Spleen (tissue), 11 donors: ENCODE measurements at regions not wholly inside any gene's neighbourhood (a gene's known extent, or its start where the extent isn't known, plus 50 kb on each side); places are given as distances from the start of the nearest gene placed in this dataset.

Experiments used
- DNase-seq: peaks from one replicate; pipeline ENCODE4 v3.0.0-alpha.2; 2020
- H3K27ac ChIP-seq, 8 donors: fragments of 200-600 bp; sonication (generic) in 7 of 8; 1 replicate in 4 of 8; 2 replicates in 4 of 8; pipeline versions ENCODE4 v1.5.0 to v1.8.0; 2016 to 2021; ENCODE audit warnings: inconsistent platforms in 4 of 8, mild to moderate bottlenecking in 4 of 8, moderate library complexity in 1 of 8
- H3K27me3 ChIP-seq, 7 donors: fragments of 200-600 bp; sonication (generic) in 6 of 7; replicated peaks in 1 of 7; 1 replicate in 4 of 7; 2 replicates in 3 of 7; pipeline versions ENCODE4 v1.5.0 to v1.8.0; 2016 to 2021; ENCODE audit warnings: inconsistent platforms in 3 of 7, mild to moderate bottlenecking in 1 of 7
- H3K36me3 ChIP-seq, 6 donors: fragments of 200-600 bp; sonication (generic) in 5 of 6; 1 replicate in 4 of 6; 2 replicates in 2 of 6; pipeline versions ENCODE4 v1.5.0 to v1.8.0; 2016 to 2021; ENCODE audit warnings: inconsistent platforms in 2 of 6
- H3K4me1 ChIP-seq, 6 donors: fragments of 200-600 bp; sonication (generic) in 5 of 6; 1 replicate in 3 of 6; 2 replicates in 3 of 6; pipeline versions ENCODE4 v1.5.0 to v1.8.0; 2016 to 2021; ENCODE audit warnings: inconsistent platforms in 3 of 6
- H3K4me3 ChIP-seq, 8 donors: fragments of 200-600 bp; sonication (generic) in 7 of 8; 1 replicate in 4 of 8; 2 replicates in 4 of 8; pipeline versions ENCODE4 v1.5.0 to v1.8.0; 2016 to 2021; ENCODE audit warnings: inconsistent platforms in 4 of 8, mild to moderate bottlenecking in 4 of 8, moderate library complexity in 2 of 8
- H3K9me3 ChIP-seq, 8 donors: fragments of 200-600 bp; sonication (generic) in 7 of 8; 1 replicate in 4 of 8; 2 replicates in 4 of 8; pipeline versions ENCODE4 v1.5.0 to v1.8.0; 2016 to 2021; ENCODE audit warnings: inconsistent platforms in 4 of 8
- POLR2A ChIP-seq, 3 donors: fragments of 450-650 bp; IDR thresholded peaks; one replicate each; pipeline ENCODE4 v1.5.1; 2017; ENCODE audit warnings: antibody characterized with exemption in 3 of 3, mild to moderate bottlenecking in 1 of 3
- POLR2AphosphoS5 ChIP-seq, 3 donors: sonication (generic); formaldehyde crosslinking; IDR thresholded peaks; one replicate each; pipeline ENCODE4 v1.5.1; 2017; ENCODE audit warnings: antibody characterized with exemption in 3 of 3
- WGBS, 5 donors: extraction: QIAGEN DNeasy Blood & Tissue Kit in 3 of 5; methylation state at CpG; one replicate each; pipeline versions ENCODE4 v1.1.5 to v1.1.7; 2013 to 2018; 5-methylcytosine and 5-hydroxymethylcytosine counted together
- intact Hi-C: fragments of 100-400 bp; cut with DNase I; formaldehyde crosslinking; loops from one replicate; pipeline ENCODE4 v1.15.0; 2023; ENCODE audit warnings: low total_unique reads
- small RNA-seq, 4 donors: library from RNA; depleted of rRNA; stranded (forward); fragments of <200 nt; gene quantifications; one replicate each; pipeline ENCODE3, GENCODE V24; 2016
- TF ChIP-seq, protein P1 (sequence below), 11 experiments: fragments of 200-600 bp in 7 of 11; fragments of 450-650 bp in 4 of 11; sonication (generic) in 4 of 11; IDR thresholded peaks in 8 of 11; conservative IDR thresholded peaks in 3 of 11; 1 replicate in 7 of 11; 2 replicates in 4 of 11; pipeline versions ENCODE4 v1.4.0 to v1.8.0; 2016 to 2021; ENCODE audit warnings: antibody characterized with exemption in 11 of 11, inconsistent platforms in 4 of 11, mild to moderate bottlenecking in 1 of 11
- donor health status: healthy with polysubstance abuse.
- donor health status: DM: no; HTN: no; CAD: no; lungs with moderate emphysema.
- donor health status: DM: no; HTN: no; CAD: no.
- donor health status: Bipolar disorder and iron deficiency.
- donor health status: healthy.
- donor health status: DM: no; HTN: no; CAD: no.
- donor health status: DM: yes; HTN: yes; CAD: no.

DNA sequence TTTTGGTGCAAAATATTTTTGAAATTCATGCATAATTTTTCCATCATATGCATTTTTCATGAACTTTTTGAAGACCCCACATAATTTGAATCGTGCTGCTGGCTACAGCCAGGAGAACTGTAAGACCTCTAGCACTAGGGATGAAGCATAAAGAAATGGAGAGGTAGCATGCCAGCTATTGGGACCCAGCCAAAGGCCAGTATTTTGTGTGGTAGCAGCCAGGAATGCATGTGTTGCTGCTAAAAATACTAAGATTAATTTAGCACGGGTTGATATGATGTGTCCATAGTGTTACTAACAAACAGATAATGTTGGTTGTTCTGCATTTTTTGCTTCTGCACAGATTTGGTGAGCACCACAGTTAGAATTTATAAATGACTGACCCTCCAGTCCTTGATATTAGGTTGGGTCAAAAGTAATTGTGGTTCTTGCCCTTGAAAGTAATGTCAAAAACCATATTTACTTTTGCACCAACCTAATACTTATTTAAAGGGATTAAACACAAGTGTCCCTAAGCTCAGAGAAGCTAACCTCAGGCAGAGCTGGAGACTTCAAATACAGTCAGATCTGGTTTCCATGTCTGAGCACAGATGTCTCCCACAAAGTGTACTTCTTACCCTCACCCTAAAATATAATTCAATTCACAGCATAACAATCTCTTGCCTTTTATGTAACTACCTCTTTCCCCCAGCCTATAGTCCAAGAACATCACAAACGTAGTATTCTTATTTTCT is 54.1 kb upstream of the NPSR1 start:
- peaks cover 0 to 11% (median 0%) of the 10 kb centered on the region in 8 donors for H3K9me3 ChIP-seq
- TF ChIP-seq POLR2AphosphoS5 (IDR thresholded peaks at IDR 0.05) (no peak), POLR2A (IDR thresholded peaks at IDR 0.05) (no peak)
- TF ChIP-seq, protein P1, sequence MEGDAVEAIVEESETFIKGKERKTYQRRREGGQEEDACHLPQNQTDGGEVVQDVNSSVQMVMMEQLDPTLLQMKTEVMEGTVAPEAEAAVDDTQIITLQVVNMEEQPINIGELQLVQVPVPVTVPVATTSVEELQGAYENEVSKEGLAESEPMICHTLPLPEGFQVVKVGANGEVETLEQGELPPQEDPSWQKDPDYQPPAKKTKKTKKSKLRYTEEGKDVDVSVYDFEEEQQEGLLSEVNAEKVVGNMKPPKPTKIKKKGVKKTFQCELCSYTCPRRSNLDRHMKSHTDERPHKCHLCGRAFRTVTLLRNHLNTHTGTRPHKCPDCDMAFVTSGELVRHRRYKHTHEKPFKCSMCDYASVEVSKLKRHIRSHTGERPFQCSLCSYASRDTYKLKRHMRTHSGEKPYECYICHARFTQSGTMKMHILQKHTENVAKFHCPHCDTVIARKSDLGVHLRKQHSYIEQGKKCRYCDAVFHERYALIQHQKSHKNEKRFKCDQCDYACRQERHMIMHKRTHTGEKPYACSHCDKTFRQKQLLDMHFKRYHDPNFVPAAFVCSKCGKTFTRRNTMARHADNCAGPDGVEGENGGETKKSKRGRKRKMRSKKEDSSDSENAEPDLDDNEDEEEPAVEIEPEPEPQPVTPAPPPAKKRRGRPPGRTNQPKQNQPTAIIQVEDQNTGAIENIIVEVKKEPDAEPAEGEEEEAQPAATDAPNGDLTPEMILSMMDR (IDR thresholded peaks at IDR 0.05 in 8 of 11, conservative IDR thresholded peaks at IDR 0.05 in 3 of 11): no peak
- WGBS, 5 donors: 57 to 78% (median 60%) methylated on average over 3 of the region's 3 CpGs
- H3K27ac ChIP-seq: no peak overlapping the region
- no peaks in the 10 kb centered on the region for H3K4me1 ChIP-seq
- no peak for DNase-seq
- intact Hi-C loops: no loop called here
- no peak overlapping the region for H3K4me3 ChIP-seq
- no peaks in the 10 kb centered on the region for H3K27me3 ChIP-seq
- no peaks in the 10 kb centered on the region for H3K36me3 ChIP-seq

Small RNA genes lying in the stretch of these regions (small RNA-seq; reads per million reads assigned to genes)
- gene RNU6-438P: 0 reads per million in 4 donors
